Mesodermal cell (in vitro differentiated cells): ENCODE measurements at regions not wholly inside any gene's neighbourhood (a gene's known extent, or its start where the extent isn't known, plus 50 kb on each side); places are given as distances from the start of the nearest gene placed in this dataset.

Experiments used
- H3K27ac ChIP-seq: 2 replicates; pipeline ENCODE4 v1.7.0; 2013; ENCODE audit warnings: mild to moderate bottlenecking, low read depth, low read length, moderate library complexity; ENCODE audit not compliant: severe bottlenecking
- H3K36me3 ChIP-seq: 2 replicates; pipeline ENCODE4 v1.7.1; 2013; ENCODE audit warnings: mild to moderate bottlenecking, low read length, moderate library complexity; ENCODE audit not compliant: control insufficient read depth, insufficient read depth
- H3K4me1 ChIP-seq: one replicate; pipeline ENCODE4 v1.7.1; 2013; ENCODE audit warnings: mild to moderate bottlenecking, low read length; ENCODE audit not compliant: insufficient read depth, control insufficient read depth, poor library complexity, severe bottlenecking
- H3K4me3 ChIP-seq: 2 replicates; pipeline ENCODE4 v1.7.0; 2013; ENCODE audit warnings: low read length, control low read depth, mild to moderate bottlenecking; ENCODE audit not compliant: insufficient read depth, poor library complexity, severe bottlenecking; ENCODE audit errors: extremely low read depth
- H3K9me3 ChIP-seq: 2 replicates; pipeline ENCODE4 v1.7.1; 2013; ENCODE audit warnings: mild to moderate bottlenecking, low read length, moderate library complexity; ENCODE audit not compliant: control insufficient read depth
- WGBS, 2 experiments: methylation state at CpG; one replicate each; pipeline ENCODE4 v1.1.5; 2013; ENCODE audit warnings: missing lambda C conversion rate in 2 of 2; ENCODE audit not compliant: insufficient coverage in 2 of 2; 5-methylcytosine and 5-hydroxymethylcytosine counted together

GRCh38 chr3:43180694-43181093, 74.8 kb upstream of the POMGNT2 start:
- H3K4me3 ChIP-seq, result no peak overlapping the region
- peaks cover 14% of the 10 kb centered on the region for H3K4me1 ChIP-seq
- WGBS, 2 experiments, result 84 to 97% methylated on average over 6 of the region's 6 CpGs
- no peaks in the 10 kb centered on the region for H3K9me3 ChIP-seq
- H3K27ac ChIP-seq, result no peak overlapping the region
- H3K36me3 ChIP-seq, result no peaks in the 10 kb centered on the region

GRCh38 chr3:43180027-43180426, 74.1 kb upstream of the POMGNT2 start:
- H3K4me1 ChIP-seq, result peaks cover 12% of the 10 kb centered on the region
- H3K36me3 ChIP-seq, result no peaks in the 10 kb centered on the region
- peak overlapping the region; percentile 23 for H3K27ac ChIP-seq
- H3K9me3 ChIP-seq, result no peaks in the 10 kb centered on the region
- 40 to 60% methylated on average over 1 to 4 of the region's 4 CpGs for WGBS, 2 experiments
- H3K4me3 ChIP-seq, result no peak overlapping the region

GRCh38 chr3:43178891-43179366, 73.0 kb upstream of the POMGNT2 start:
- H3K9me3 ChIP-seq, result no peaks in the 10 kb centered on the region
- peaks cover 12% of the 10 kb centered on the region for H3K4me1 ChIP-seq
- H3K27ac ChIP-seq, result no peak overlapping the region
- H3K36me3 ChIP-seq, result no peaks in the 10 kb centered on the region
- no peak overlapping the region for H3K4me3 ChIP-seq
- 92 to 97% methylated on average over 9 to 10 of the region's 10 CpGs for WGBS, 2 experiments

GRCh38 chr3:43177085-43177484, 71.2 kb upstream of the POMGNT2 start:
- Histone ChIP-seq H3K4me3 (no peak overlapping the region), H3K36me3 (no peaks in the 10 kb centered on the region), H3K9me3 (no peaks in the 10 kb centered on the region), H3K27ac (no peak overlapping the region), H3K4me1 (peaks cover 12% of the 10 kb centered on the region)
- WGBS, 2 experiments, result 91 to 95% methylated on average over 4 of the region's 5 CpGs

GRCh38 chr3:43176666-43177065, 70.8 kb upstream of the POMGNT2 start:
- no peaks in the 10 kb centered on the region for H3K9me3 ChIP-seq
- 78 to 92% methylated on average over 4 of the region's 4 CpGs for WGBS, 2 experiments
- H3K36me3 ChIP-seq, result no peaks in the 10 kb centered on the region
- no peak overlapping the region for H3K4me3 ChIP-seq
- no peak overlapping the region for H3K27ac ChIP-seq
- H3K4me1 ChIP-seq, result peaks cover 12% of the 10 kb centered on the region

- 87 to 94% methylated on average over 5 of the region's 5 CpGs for WGBS, 2 experiments
- no peak overlapping the region for H3K4me3 ChIP-seq
- H3K4me1 ChIP-seq, result peaks cover 11% of the 10 kb centered on the region
- no peaks in the 10 kb centered on the region for H3K9me3 ChIP-seq
- H3K36me3 ChIP-seq, result no peaks in the 10 kb centered on the region
- no peak overlapping the region for H3K27ac ChIP-seq
These were observed 69.7 kb upstream of the POMGNT2 start for GRCh38 chr3:43175541-43175940.

- Histone ChIP-seq H3K4me1 (no peaks in the 10 kb centered on the region), H3K36me3 (no peaks in the 10 kb centered on the region), H3K9me3 (no peaks in the 10 kb centered on the region), H3K27ac (no peak overlapping the region), H3K4me3 (no peak overlapping the region)
These were observed 68.1 kb upstream of the POMGNT2 start for GRCh38 chr3:43173949-43174348.

- Histone ChIP-seq H3K36me3 (no peaks in the 10 kb centered on the region), H3K4me1 (no peaks in the 10 kb centered on the region), H3K4me3 (no peak overlapping the region), H3K9me3 (no peaks in the 10 kb centered on the region), H3K27ac (no peak overlapping the region)
- WGBS, 2 experiments, result 80 to 98% methylated on average over 4 of the region's 5 CpGs
These were observed 65.9 kb upstream of the POMGNT2 start for GRCh38 chr3:43171748-43172147.

GRCh38 chr3:43170553-43170952, 64.7 kb upstream of the POMGNT2 start:
- Histone ChIP-seq H3K4me3 (no peak overlapping the region), H3K36me3 (no peaks in the 10 kb centered on the region), H3K4me1 (no peaks in the 10 kb centered on the region), H3K9me3 (no peaks in the 10 kb centered on the region), H3K27ac (no peak overlapping the region)
- WGBS, 2 experiments, result 90 to 92% methylated on average over 5 to 6 of the region's 7 CpGs

- WGBS, 2 experiments, result 74 to 96% methylated on average over 3 to 4 of the region's 4 CpGs
- no peaks in the 10 kb centered on the region for H3K36me3 ChIP-seq
- H3K4me1 ChIP-seq, result no peaks in the 10 kb centered on the region
- H3K4me3 ChIP-seq, result no peak overlapping the region
- H3K27ac ChIP-seq, result no peak overlapping the region
- H3K9me3 ChIP-seq, result no peaks in the 10 kb centered on the region
These were observed 64.1 kb upstream of the POMGNT2 start for GRCh38 chr3:43169987-43170386.

GRCh38 chr3:43166406-43166805, 60.5 kb upstream of the POMGNT2 start:
- Histone ChIP-seq H3K4me1 (no peaks in the 10 kb centered on the region), H3K27ac (no peak overlapping the region), H3K4me3 (no peak overlapping the region), H3K9me3 (no peaks in the 10 kb centered on the region), H3K36me3 (no peaks in the 10 kb centered on the region)
- WGBS, 2 experiments, result no CpG with 5 or more reads among the region's 1 CpG
